C4-2B (cell line): ENCODE measurements at regions not wholly inside any gene's neighbourhood (a gene's known extent, or its start where the extent isn't known, plus 50 kb on each side); places are given as distances from the start of the nearest gene placed in this dataset.

Experiments
- H3K27ac ChIP-seq: fragments of 450-650 bp; 2 replicates; pipeline ENCODE4 v1.5.1; 2017
- ZFX ChIP-seq: fragments of 450-650 bp; IDR thresholded peaks from 2 replicates; pipeline ENCODE4 v1.6.1; 2017
- TF ChIP-seq, protein P1 (sequence below): fragments of 450-650 bp; conservative IDR thresholded peaks from 2 replicates; pipeline ENCODE4 v1.5.1; 2017; ENCODE audit warnings: mild to moderate bottlenecking

DNA sequence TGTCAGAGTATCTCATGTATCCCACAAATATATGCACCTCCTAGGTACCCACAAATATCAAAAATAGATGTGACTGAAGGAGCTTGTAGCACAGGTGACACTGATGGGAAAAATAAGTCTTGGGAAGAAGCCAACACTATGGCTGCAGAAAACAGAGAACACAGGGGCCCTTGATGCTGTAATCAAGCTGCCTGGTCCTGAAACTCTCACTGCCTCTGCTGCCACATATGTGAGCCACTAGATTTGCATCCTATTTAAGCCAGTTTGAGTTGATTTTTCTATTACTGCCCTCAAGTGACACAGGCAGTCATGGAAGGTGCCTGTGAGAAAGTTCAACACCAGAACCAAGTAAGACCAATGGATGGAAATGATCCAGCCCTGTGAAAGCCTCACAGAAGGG lies 720.8 kb downstream of the UQCRFS1 start:
- TF ChIP-seq, protein P1, sequence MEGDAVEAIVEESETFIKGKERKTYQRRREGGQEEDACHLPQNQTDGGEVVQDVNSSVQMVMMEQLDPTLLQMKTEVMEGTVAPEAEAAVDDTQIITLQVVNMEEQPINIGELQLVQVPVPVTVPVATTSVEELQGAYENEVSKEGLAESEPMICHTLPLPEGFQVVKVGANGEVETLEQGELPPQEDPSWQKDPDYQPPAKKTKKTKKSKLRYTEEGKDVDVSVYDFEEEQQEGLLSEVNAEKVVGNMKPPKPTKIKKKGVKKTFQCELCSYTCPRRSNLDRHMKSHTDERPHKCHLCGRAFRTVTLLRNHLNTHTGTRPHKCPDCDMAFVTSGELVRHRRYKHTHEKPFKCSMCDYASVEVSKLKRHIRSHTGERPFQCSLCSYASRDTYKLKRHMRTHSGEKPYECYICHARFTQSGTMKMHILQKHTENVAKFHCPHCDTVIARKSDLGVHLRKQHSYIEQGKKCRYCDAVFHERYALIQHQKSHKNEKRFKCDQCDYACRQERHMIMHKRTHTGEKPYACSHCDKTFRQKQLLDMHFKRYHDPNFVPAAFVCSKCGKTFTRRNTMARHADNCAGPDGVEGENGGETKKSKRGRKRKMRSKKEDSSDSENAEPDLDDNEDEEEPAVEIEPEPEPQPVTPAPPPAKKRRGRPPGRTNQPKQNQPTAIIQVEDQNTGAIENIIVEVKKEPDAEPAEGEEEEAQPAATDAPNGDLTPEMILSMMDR, result no peak
- TF ChIP-seq ZFX, result no peak
- no peak overlapping the region for H3K27ac ChIP-seq

DNA sequence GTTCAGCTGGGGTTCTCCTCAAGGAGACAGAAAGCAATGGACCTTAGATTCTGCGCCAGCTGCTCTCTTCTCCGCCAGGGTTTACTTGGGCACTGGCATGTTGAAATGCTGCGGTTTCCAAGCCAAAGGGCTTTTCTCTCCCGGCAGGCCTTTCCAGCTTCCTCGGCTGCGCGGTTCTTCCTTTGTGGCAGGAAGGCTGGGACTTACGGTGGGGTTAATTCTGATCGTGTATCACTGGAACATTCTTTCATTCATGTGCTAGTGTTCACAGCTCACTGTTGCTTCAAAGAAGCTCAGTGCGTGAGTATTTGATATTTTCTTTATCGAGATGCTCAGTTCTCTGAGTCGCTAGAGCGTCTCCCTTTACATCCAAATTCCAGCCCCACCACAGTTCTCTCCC lies 723.2 kb downstream of the UQCRFS1 start:
- TF ChIP-seq, protein P1, result no peak
- no peak for TF ChIP-seq ZFX
- no peak overlapping the region for H3K27ac ChIP-seq

DNA sequence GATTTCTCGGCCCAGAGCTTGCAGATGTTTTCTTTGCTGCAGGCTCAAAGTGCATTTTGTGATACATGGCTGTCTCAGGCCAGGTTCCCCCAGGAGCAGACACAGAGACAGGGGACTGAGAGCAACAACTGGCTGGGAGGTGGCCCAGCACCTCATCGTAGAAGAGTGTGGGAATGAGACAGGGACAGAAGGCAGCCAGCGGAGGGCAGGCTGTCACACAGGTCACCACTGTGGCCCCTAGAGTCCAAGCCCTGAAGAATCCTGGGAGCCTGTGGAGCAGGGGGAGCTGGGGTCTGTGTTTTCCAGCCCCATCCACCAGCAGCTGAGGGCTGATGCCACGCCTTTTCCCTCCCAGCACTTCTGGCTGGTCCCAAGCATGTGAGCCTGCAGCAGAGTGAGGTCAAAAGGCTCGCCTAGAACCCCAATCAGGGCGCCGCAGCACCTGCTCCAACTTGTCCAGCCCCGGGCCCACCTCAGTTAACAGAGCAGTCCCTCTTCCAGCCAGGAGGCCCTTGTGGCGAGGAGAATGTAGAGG lies 723.8 kb downstream of the UQCRFS1 start:
- no peak for TF ChIP-seq ZFX
- TF ChIP-seq, protein P1, result no peak

DNA sequence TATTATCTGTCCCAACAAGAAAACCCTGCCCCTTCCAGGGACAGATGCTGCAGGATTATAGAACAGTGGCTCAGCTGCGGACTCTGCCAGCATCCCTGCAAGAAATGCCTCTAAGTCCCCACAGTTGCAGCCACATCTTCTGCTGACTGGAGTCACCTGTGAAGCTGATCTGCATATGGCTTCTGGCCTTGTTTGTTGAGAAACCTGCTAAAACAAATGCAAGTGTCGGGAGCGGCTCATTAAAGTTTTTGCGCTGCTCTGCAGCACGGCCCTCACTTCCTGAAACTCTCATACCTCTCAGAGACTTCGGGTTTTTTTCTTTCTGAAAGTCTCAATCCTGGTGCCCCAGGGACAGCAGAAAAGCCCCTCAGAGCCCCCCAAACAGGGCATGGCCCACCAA lies 725.0 kb downstream of the UQCRFS1 start:
- H3K27ac ChIP-seq, result no peak overlapping the region
- TF ChIP-seq, protein P1, result no peak
- no peak for TF ChIP-seq ZFX

More for the DNA sequence above, 723.8 kb downstream of the UQCRFS1 start:
- H3K27ac ChIP-seq, result no peak overlapping the region

DNA sequence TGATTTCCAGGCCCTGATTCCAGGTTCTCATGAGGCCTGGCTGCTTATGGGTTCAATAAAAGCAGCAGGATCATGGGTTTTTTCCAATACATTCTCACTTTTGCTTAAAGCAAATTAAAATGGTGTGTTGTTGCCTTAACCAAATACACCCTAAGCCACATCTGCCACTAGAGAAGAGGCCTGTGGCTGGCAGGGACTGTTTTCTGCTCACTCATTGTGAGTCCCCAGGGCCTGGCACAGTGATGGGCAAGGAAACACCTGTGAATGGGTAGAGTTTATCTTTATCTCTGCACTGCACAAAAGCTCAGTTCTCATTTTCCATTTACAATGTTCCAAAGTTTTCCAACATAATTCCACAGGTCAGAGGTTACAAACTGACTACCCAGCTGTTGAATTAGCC lies 726.0 kb downstream of the UQCRFS1 start:
- TF ChIP-seq ZFX, result no peak
- TF ChIP-seq, protein P1, result no peak
- H3K27ac ChIP-seq, result no peak overlapping the region

DNA sequence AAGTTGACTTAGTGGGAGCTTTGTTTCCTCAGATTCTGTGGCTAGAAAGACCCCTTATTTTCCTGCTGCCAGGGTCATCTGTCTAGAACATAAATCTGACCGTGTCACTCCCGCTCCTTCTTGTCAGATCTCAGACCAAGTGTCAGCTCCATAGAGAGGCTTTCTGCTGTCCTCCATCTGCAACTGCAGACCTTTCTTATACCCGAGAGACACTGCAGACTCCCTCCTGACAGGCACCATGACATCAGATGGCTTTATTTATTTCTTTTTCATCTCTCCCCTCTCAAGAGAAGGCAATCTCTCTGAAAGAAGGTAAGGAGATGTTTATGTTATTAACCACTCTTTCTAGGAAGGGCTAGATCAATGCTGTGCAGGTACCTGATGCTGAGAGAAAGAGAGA lies 726.5 kb downstream of the UQCRFS1 start:
- H3K27ac ChIP-seq, result no peak overlapping the region
- TF ChIP-seq, protein P1, result no peak
- TF ChIP-seq ZFX, result no peak

DNA sequence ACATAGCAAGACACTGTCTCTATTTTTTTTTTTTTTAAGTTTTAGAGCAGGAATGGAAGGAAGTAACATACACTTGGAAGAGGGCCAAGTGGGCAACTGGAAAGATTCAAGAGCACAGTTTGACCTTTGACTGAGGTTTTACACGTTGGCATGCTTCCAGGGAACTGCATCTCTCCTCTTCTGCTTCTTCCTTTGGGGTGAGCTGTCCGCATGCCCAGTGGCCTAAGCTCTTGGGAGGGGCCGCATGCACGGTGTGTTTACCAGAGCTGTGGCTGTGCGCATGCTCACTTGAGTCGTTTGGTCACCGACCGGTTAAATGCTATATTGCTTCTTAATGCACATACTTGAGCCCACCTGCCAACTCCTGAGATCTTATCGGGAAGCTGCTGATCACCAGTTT lies 727.7 kb downstream of the UQCRFS1 start:
- H3K27ac ChIP-seq, result no peak overlapping the region
- TF ChIP-seq, protein P1, result no peak
- TF ChIP-seq ZFX, result no peak
